ENCODE measurements at regions not wholly inside any gene's neighbourhood (a gene's known extent, or its start where the extent isn't known, plus 50 kb on each side); places are given as distances from the start of the nearest gene placed in this dataset.

DNA sequence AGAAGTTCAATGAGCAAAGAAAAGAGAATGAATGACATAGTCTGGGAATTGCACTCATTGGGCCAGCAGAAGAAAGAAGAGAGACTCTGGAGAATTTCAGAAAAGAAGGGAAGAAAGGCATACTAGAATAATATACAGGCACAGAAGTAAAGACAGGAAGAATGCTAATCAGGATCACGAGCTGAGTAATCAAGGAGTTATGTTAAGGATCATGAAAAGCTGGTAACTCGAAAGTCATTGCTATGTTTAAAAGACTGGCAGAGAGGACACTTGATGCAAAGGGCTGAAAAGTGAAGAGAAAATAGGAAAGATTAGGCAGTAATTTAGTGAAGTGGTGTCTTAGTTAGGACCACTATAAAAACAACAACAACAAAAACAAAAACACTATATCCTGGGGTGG lies 284.1 kb downstream of the ZBBX start:
- ATAC-seq (no peak), DNase-seq (ENCODE audit: low read depth, low spot score) (no peak)
- H3K27me3 ChIP-seq (ENCODE audit: control insufficient read depth, insufficient read depth, low read length): no peaks in the 10 kb centered on the region
- H3K27ac ChIP-seq (ENCODE audit: low read length): no peak overlapping the region
- intact Hi-C loops (cut with micrococcal nuclease; ENCODE audit: unreplicated experiment) (no loop called here), in situ Hi-C loops (cut with HindIII; ENCODE audit: low pct_unique_long_range_greater_than_20kb, low sequenced_read_pairs) (no loop called here)
- H3K4me1 ChIP-seq (ENCODE audit: control insufficient read depth, insufficient read depth, low read length): no peaks in the 10 kb centered on the region
- H3K9me3 ChIP-seq (ENCODE audit: control insufficient read depth, insufficient read depth, low read depth, low read length): no peaks in the 10 kb centered on the region
- no peaks in the 10 kb centered on the region for H3K36me3 ChIP-seq (ENCODE audit: control insufficient read depth, insufficient read depth, low read length)
- TF ChIP-seq POLR2AphosphoS5 (IDR thresholded peaks at IDR 0.05; ENCODE audit: low read depth, low read length): no peak
- TF ChIP-seq TCF7L2 (IDR thresholded peaks at IDR 0.05; ENCODE audit: low read depth, low read length): no peak
- TF ChIP-seq CTCF (IDR thresholded peaks at IDR 0.05): no peak
- TF ChIP-seq REST (IDR thresholded peaks at IDR 0.05; ENCODE audit: insufficient read depth in 1 of 2, low read depth in 2 of 2, low read length in 1 of 2): no peak
- no peak for TF ChIP-seq SIN3A (IDR thresholded peaks at IDR 0.05; ENCODE audit: borderline replicate concordance, insufficient read depth, low read depth, low read length)
- no TSS peak for BruUV-seq (replicated peaks)
- POLR2A ChIA-PET: no interaction called here
- CTCF ChIA-PET: no interaction called here
- H3K4me3 ChIP-seq (ENCODE audit: low read depth in 2 of 2, low read length in 2 of 2): no peak overlapping the region

- no TSS peak for BruUV-seq (replicated peaks)
- Histone ChIP-seq H3K4me3 (ENCODE audit: low read depth in 2 of 2, low read length in 2 of 2) (no peak overlapping the region), H3K9me3 (ENCODE audit: control insufficient read depth, insufficient read depth, low read depth, low read length) (no peaks in the 10 kb centered on the region), H3K27me3 (ENCODE audit: control insufficient read depth, insufficient read depth, low read length) (no peaks in the 10 kb centered on the region), H3K27ac (ENCODE audit: low read length) (no peak overlapping the region), H3K36me3 (ENCODE audit: control insufficient read depth, insufficient read depth, low read length) (no peaks in the 10 kb centered on the region), H3K4me1 (ENCODE audit: control insufficient read depth, insufficient read depth, low read length) (no peaks in the 10 kb centered on the region)
- ATAC-seq (no peak), DNase-seq (ENCODE audit: low read depth, low spot score) (no peak)
- intact Hi-C loops (cut with micrococcal nuclease; ENCODE audit: unreplicated experiment) (no loop called here), in situ Hi-C loops (cut with HindIII; ENCODE audit: low pct_unique_long_range_greater_than_20kb, low sequenced_read_pairs) (no loop called here)
- TF ChIP-seq CTCF (IDR thresholded peaks at IDR 0.05): no peak
- TF ChIP-seq REST (IDR thresholded peaks at IDR 0.05; ENCODE audit: insufficient read depth in 1 of 2, low read depth in 2 of 2, low read length in 1 of 2): no peak
- no peak for TF ChIP-seq SIN3A (IDR thresholded peaks at IDR 0.05; ENCODE audit: borderline replicate concordance, insufficient read depth, low read depth, low read length)
- TF ChIP-seq TCF7L2 (IDR thresholded peaks at IDR 0.05; ENCODE audit: low read depth, low read length): no peak
- no peak for TF ChIP-seq POLR2AphosphoS5 (IDR thresholded peaks at IDR 0.05; ENCODE audit: low read depth, low read length)
- ChIA-PET POLR2A (no interaction called here), CTCF (no interaction called here)
Measured at GRCh38 chr3:167094632-167095031, 285.5 kb downstream of the ZBBX start.
